Esophagus muscularis mucosa (tissue), 4 donors: ENCODE measurements at regions not wholly inside any gene's neighbourhood (a gene's known extent, or its start where the extent isn't known, plus 50 kb on each side); places are given as distances from the start of the nearest gene placed in this dataset.

Experiments
- DNase-seq: peaks from one replicate; pipeline ENCODE4 v3.0.0-alpha.2; 2017; ENCODE audit errors: extremely low spot score
- H3K27ac ChIP-seq, 4 donors: fragments of 200-600 bp; sonication (generic); replicated peaks in 1 of 4; 1 replicate in 3 of 4; 2 replicates in 1 of 4; pipeline ENCODE4 v1.5.1; 2016 to 2019; ENCODE audit warnings: mild to moderate bottlenecking in 1 of 4
- H3K27me3 ChIP-seq, 4 donors: fragments of 200-600 bp; sonication (generic); one replicate each; pipeline versions ENCODE4 v1.5.1 to v1.6.0; 2016 to 2019
- H3K36me3 ChIP-seq, 4 donors: fragments of 200-600 bp; sonication (generic); one replicate each; pipeline ENCODE4 v1.5.1; 2016 to 2019
- H3K4me1 ChIP-seq, 4 donors: fragments of 200-600 bp; sonication (generic); one replicate each; pipeline ENCODE4 v1.5.1; 2016 to 2019
- H3K4me3 ChIP-seq, 4 donors: fragments of 200-600 bp; sonication (generic); 1 replicate in 2 of 4; 2 replicates in 2 of 4; pipeline ENCODE4 v1.5.1; 2016 to 2019; ENCODE audit warnings: mild to moderate bottlenecking in 4 of 4, moderate library complexity in 1 of 4
- H3K9me3 ChIP-seq, 4 donors: fragments of 200-600 bp; sonication (generic); 1 replicate in 3 of 4; 2 replicates in 1 of 4; pipeline ENCODE4 v1.5.1; 2016 to 2019
- CTCF ChIP-seq, 3 experiments: fragments of 200-600 bp in 2 of 3; fragments of 450-650 bp in 1 of 3; sonication (generic) in 2 of 3; IDR thresholded peaks; one replicate each; pipeline ENCODE4 v1.5.1; 2017 to 2019; ENCODE audit warnings: antibody characterized with exemption in 3 of 3, mild to moderate bottlenecking in 2 of 3, moderate library complexity in 1 of 3
- EP300 ChIP-seq: sonication (generic); formaldehyde crosslinking; IDR thresholded peaks from one replicate; pipeline ENCODE4 v1.6.1; 2017; ENCODE audit warnings: antibody characterized with exemption
- POLR2A ChIP-seq: fragments of 450-650 bp; IDR thresholded peaks from one replicate; pipeline ENCODE4 v1.6.1; 2017; ENCODE audit warnings: antibody characterized with exemption, moderate library complexity, mild to moderate bottlenecking, low read depth
- POLR2AphosphoS5 ChIP-seq, 2 donors: sonication (generic); formaldehyde crosslinking; IDR thresholded peaks; one replicate each; pipeline ENCODE4 v1.6.1; 2017; ENCODE audit warnings: antibody characterized with exemption in 2 of 2
- WGBS: methylation state at CpG from one replicate; pipeline ENCODE4 v1.1.5; 2018; 5-methylcytosine and 5-hydroxymethylcytosine counted together
- intact Hi-C: fragments of 100-400 bp; cut with DNase I; formaldehyde crosslinking; loops from one replicate; pipeline ENCODE4 v1.15.1; 2023

- H3K36me3 ChIP-seq, result no peaks in the 10 kb centered on the region
- no peak for DNase-seq
- TF ChIP-seq POLR2A (no peak), EP300 (no peak), POLR2AphosphoS5 (IDR thresholded peaks at IDR 0.05) (no peak), CTCF (IDR thresholded peaks at IDR 0.05) (no peak)
- H3K27me3 ChIP-seq, result no peaks in the 10 kb centered on the region
- intact Hi-C loops, result no loop called here
- 62% methylated on average over 7 of the region's 7 CpGs for WGBS
- H3K4me1 ChIP-seq, result no peaks in the 10 kb centered on the region
- H3K9me3 ChIP-seq, result peaks cover 0 to 9% (median 0%) of the 10 kb centered on the region in 4 donors
- H3K4me3 ChIP-seq, result no peak overlapping the region
- no peak overlapping the region for H3K27ac ChIP-seq
Measured at GRCh38 chr5:10111571-10111970, 138.1 kb downstream of the ATPSCKMT start.

- Histone ChIP-seq H3K36me3 (no peaks in the 10 kb centered on the region), H3K9me3 (no peaks in the 10 kb centered on the region), H3K4me3 (no peak overlapping the region), H3K27me3 (no peaks in the 10 kb centered on the region), H3K27ac (no peak overlapping the region), H3K4me1 (no peaks in the 10 kb centered on the region)
- TF ChIP-seq POLR2A, result no peak
- TF ChIP-seq POLR2AphosphoS5 (IDR thresholded peaks at IDR 0.05), result no peak
- TF ChIP-seq EP300, result no peak
- no peak for TF ChIP-seq CTCF (IDR thresholded peaks at IDR 0.05)
- DNase-seq, result no peak
- 80% methylated on average over 10 of the region's 10 CpGs for WGBS
- intact Hi-C loops, result no loop called here
Measured at GRCh38 chr5:10110228-10110627, 139.5 kb downstream of the ATPSCKMT start.

GRCh38 chr5:10109299-10109698 is 140.4 kb downstream of the ATPSCKMT start:
- intact Hi-C loops, result no loop called here
- no peaks in the 10 kb centered on the region for H3K9me3 ChIP-seq
- 81% methylated on average over 7 of the region's 7 CpGs for WGBS
- DNase-seq, result no peak
- no peaks in the 10 kb centered on the region for H3K4me1 ChIP-seq
- H3K4me3 ChIP-seq, result no peak overlapping the region
- no peak for TF ChIP-seq CTCF (IDR thresholded peaks at IDR 0.05)
- no peak for TF ChIP-seq POLR2A
- no peak for TF ChIP-seq POLR2AphosphoS5 (IDR thresholded peaks at IDR 0.05)
- no peak for TF ChIP-seq EP300
- H3K36me3 ChIP-seq, result no peaks in the 10 kb centered on the region
- H3K27ac ChIP-seq, result no peak overlapping the region
- H3K27me3 ChIP-seq, result no peaks in the 10 kb centered on the region

- intact Hi-C loops, result no loop called here
- Histone ChIP-seq H3K9me3 (no peaks in the 10 kb centered on the region), H3K4me3 (no peak overlapping the region), H3K4me1 (no peaks in the 10 kb centered on the region), H3K27ac (no peak overlapping the region), H3K36me3 (no peaks in the 10 kb centered on the region), H3K27me3 (no peaks in the 10 kb centered on the region)
- TF ChIP-seq CTCF (IDR thresholded peaks at IDR 0.05) (no peak), POLR2AphosphoS5 (IDR thresholded peaks at IDR 0.05) (no peak), EP300 (no peak)
- WGBS, result 90% methylated on average over 1 of the region's 1 CpG
- DNase-seq, result no peak
Measured at GRCh38 chr5:10106806-10107205, 142.9 kb downstream of the ATPSCKMT start.

GRCh38 chr5:10106285-10106684 is 143.4 kb downstream of the ATPSCKMT start:
- H3K27me3 ChIP-seq, result no peaks in the 10 kb centered on the region
- intact Hi-C loops, result no loop called here
- no peak overlapping the region for H3K27ac ChIP-seq
- H3K4me3 ChIP-seq, result no peak overlapping the region
- no peak for TF ChIP-seq POLR2A
- no peak for TF ChIP-seq EP300
- no peak for TF ChIP-seq POLR2AphosphoS5 (IDR thresholded peaks at IDR 0.05)
- no peak for TF ChIP-seq CTCF (IDR thresholded peaks at IDR 0.05)
- DNase-seq, result no peak
- 94% methylated on average over 2 of the region's 2 CpGs for WGBS
- H3K4me1 ChIP-seq, result no peaks in the 10 kb centered on the region
- H3K9me3 ChIP-seq, result no peaks in the 10 kb centered on the region
- H3K36me3 ChIP-seq, result no peaks in the 10 kb centered on the region
